ENCODE measurements at regions not wholly inside any gene's neighbourhood (a gene's known extent, or its start where the extent isn't known, plus 50 kb on each side); places are given as distances from the start of the nearest gene placed in this dataset.

- Mint-ChIP-seq H3K4me3 (ENCODE audit: unreplicated experiment) (no peak overlapping the region), H3K9me3 (ENCODE audit: low read depth) (no peaks in the 10 kb centered on the region), H3K27ac (ENCODE audit: unreplicated experiment) (no peak overlapping the region), H3K27me3 (ENCODE audit: low read depth) (no peaks in the 10 kb centered on the region), H3K4me1 (ENCODE audit: low read depth) (no peaks in the 10 kb centered on the region), H3K36me3 (ENCODE audit: low read depth) (no peaks in the 10 kb centered on the region)
- TF ChIP-seq CTCF (IDR thresholded peaks at IDR 0.05) = no peak
- no peak for DNase-seq (ENCODE audit: low spot score)
Measured at GRCh38 chr14:30333934-30334333, 225.0 kb upstream of the G2E3 start.

- Mint-ChIP-seq H3K27ac (ENCODE audit: unreplicated experiment) (no peak overlapping the region), H3K36me3 (ENCODE audit: low read depth) (no peaks in the 10 kb centered on the region), H3K9me3 (ENCODE audit: low read depth) (no peaks in the 10 kb centered on the region), H3K27me3 (ENCODE audit: low read depth) (no peaks in the 10 kb centered on the region), H3K4me3 (ENCODE audit: unreplicated experiment) (no peak overlapping the region), H3K4me1 (ENCODE audit: low read depth) (no peaks in the 10 kb centered on the region)
- TF ChIP-seq CTCF (IDR thresholded peaks at IDR 0.05) = no peak
- DNase-seq (ENCODE audit: low spot score) = no peak
Measured at GRCh38 chr14:30337456-30337855, 221.5 kb upstream of the G2E3 start.

- Mint-ChIP-seq H3K27me3 (ENCODE audit: low read depth) (no peaks in the 10 kb centered on the region), H3K27ac (ENCODE audit: unreplicated experiment) (no peak overlapping the region), H3K36me3 (ENCODE audit: low read depth) (no peaks in the 10 kb centered on the region), H3K4me1 (ENCODE audit: low read depth) (no peaks in the 10 kb centered on the region), H3K4me3 (ENCODE audit: unreplicated experiment) (no peak overlapping the region), H3K9me3 (ENCODE audit: low read depth) (no peaks in the 10 kb centered on the region)
- TF ChIP-seq CTCF (IDR thresholded peaks at IDR 0.05) = no peak
- no peak for DNase-seq (ENCODE audit: low spot score)
Measured at GRCh38 chr14:30339311-30339901, 219.6 kb upstream of the G2E3 start.

GRCh38 chr14:30340495-30340894 lies 218.5 kb upstream of the G2E3 start:
- no peaks in the 10 kb centered on the region for H3K4me1 Mint-ChIP-seq (ENCODE audit: low read depth)
- no peaks in the 10 kb centered on the region for H3K9me3 Mint-ChIP-seq (ENCODE audit: low read depth)
- H3K36me3 Mint-ChIP-seq (ENCODE audit: low read depth) = no peaks in the 10 kb centered on the region
- no peak for TF ChIP-seq CTCF (IDR thresholded peaks at IDR 0.05)
- DNase-seq (ENCODE audit: low spot score) = no peak
- no peak overlapping the region for H3K27ac Mint-ChIP-seq (ENCODE audit: unreplicated experiment)
- no peaks in the 10 kb centered on the region for H3K27me3 Mint-ChIP-seq (ENCODE audit: low read depth)
- no peak overlapping the region for H3K4me3 Mint-ChIP-seq (ENCODE audit: unreplicated experiment)

- Mint-ChIP-seq H3K36me3 (ENCODE audit: low read depth) (no peaks in the 10 kb centered on the region), H3K27ac (ENCODE audit: unreplicated experiment) (no peak overlapping the region), H3K27me3 (ENCODE audit: low read depth) (peaks cover 5% of the 10 kb centered on the region), H3K4me1 (ENCODE audit: low read depth) (no peaks in the 10 kb centered on the region), H3K4me3 (ENCODE audit: unreplicated experiment) (no peak overlapping the region), H3K9me3 (ENCODE audit: low read depth) (no peaks in the 10 kb centered on the region)
- TF ChIP-seq CTCF (IDR thresholded peaks at IDR 0.05) = no peak
- DNase-seq (ENCODE audit: low spot score) = no peak
Measured at GRCh38 chr14:30345511-30345910, 213.4 kb upstream of the G2E3 start.
